AG04450 (cell line): ENCODE measurements at regions not wholly inside any gene's neighbourhood (a gene's known extent, or its start where the extent isn't known, plus 50 kb on each side); places are given as distances from the start of the nearest gene placed in this dataset.

ENCODE experiments used
- CTCF ChIA-PET: fragments of 300-600, 350-600 bp; formaldehyde crosslinking; extraction: SDS; loops from one replicate; lab custom pipeline; 2022; ENCODE audit warnings: antibody characterized with exemption, inconsistent platforms; lab: Charles Lee
- POLR2A ChIA-PET: fragments of 350-600 bp; formaldehyde crosslinking; extraction: SDS; loops from one replicate; lab custom pipeline; 2021; ENCODE audit warnings: antibody characterized with exemption, inconsistent platforms; lab: Yijun Ruan, JAX
- DNase-seq: peaks from one replicate; pipeline ENCODE4 v3.0.0-alpha.2; 2011; ENCODE audit warnings: low read depth, low spot score
- H3K27ac ChIP-seq: one replicate; pipeline ENCODE4 v1.5.1; 2012; ENCODE audit warnings: low read depth, low read length, control low read depth
- H3K27me3 ChIP-seq: one replicate; pipeline ENCODE4 v1.6.0; 2012; ENCODE audit warnings: low read length; ENCODE audit not compliant: control insufficient read depth, insufficient read depth
- H3K4me3 ChIP-seq: 2 replicates; pipeline ENCODE4 v1.5.1; 2011; ENCODE audit warnings: mild to moderate bottlenecking, low read depth, low read length, control low read depth
- H3K9me3 ChIP-seq: 2 replicates; pipeline ENCODE4 v1.5.1; 2012; ENCODE audit warnings: low read length; ENCODE audit not compliant: control insufficient read depth, insufficient read depth
- CTCF ChIP-seq: IDR thresholded peaks from 2 replicates; pipeline ENCODE4 v1.5.1; 2011; ENCODE audit warnings: low read depth, low read length, control low read depth, inconsistent platforms

GRCh38 chrX:40501164-40501855 is 79.5 kb upstream of the ATP6AP2 start:
- Histone ChIP-seq H3K4me3 (no peak overlapping the region), H3K27ac (no peak overlapping the region), H3K9me3 (no peaks in the 10 kb centered on the region), H3K27me3 (peaks cover 4% of the 10 kb centered on the region)
- TF ChIP-seq CTCF, result no peak
- CTCF ChIA-PET, result interaction anchor here (0.5 kb wide), 1 partner anchor 43 kb away, joined by 3 read pairs; no protein-coding TSS in a partner anchor
- POLR2A ChIA-PET, result no interaction called here
- no peak for DNase-seq

DNA sequence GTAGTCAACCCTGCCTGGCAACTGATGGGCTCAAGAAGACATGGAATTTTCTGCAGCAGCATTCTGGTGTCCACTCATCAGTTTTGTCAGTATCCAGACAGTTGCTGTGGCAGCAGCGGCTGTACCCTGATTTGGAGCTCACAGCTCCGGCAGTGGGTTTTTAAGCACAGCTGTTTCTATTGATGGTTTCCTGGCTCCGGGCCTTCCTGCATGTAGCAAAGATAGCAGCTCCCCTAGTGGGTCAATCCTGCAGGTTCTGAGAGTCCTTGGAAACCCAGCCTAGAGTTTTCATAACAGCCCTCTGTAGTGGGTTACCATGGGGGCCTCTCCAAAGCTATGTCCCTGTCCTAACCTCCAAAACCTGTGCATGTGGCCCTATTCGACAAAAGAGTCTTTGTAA is 84.0 kb upstream of the ATP6AP2 start:
- Histone ChIP-seq H3K27me3 (peaks cover 4% of the 10 kb centered on the region), H3K4me3 (no peak overlapping the region), H3K9me3 (peaks cover 3% of the 10 kb centered on the region; the same call in 1 of the 2 replicates), H3K27ac (no peak overlapping the region)
- peak; percentile 16 for DNase-seq
- ChIA-PET CTCF (interaction anchor here (0.6 to 1.0 kb wide), 3 partner anchors 9 to 47 kb away, joined by 3 to 4 read pairs (median 3); no protein-coding TSS in a partner anchor), POLR2A (no interaction called here)
- TF ChIP-seq CTCF, result peak; percentile 57

- no peak for DNase-seq
- H3K4me3 ChIP-seq, result no peak overlapping the region
- POLR2A ChIA-PET, result no interaction called here
- CTCF ChIA-PET, result no interaction called here
- peaks cover 3% of the 10 kb centered on the region; the same call in 1 of the 2 replicates for H3K9me3 ChIP-seq
- no peak overlapping the region for H3K27ac ChIP-seq
- H3K27me3 ChIP-seq, result peaks cover 4% of the 10 kb centered on the region
- TF ChIP-seq CTCF, result no peak
Measured at GRCh38 chrX:40495659-40496058, 85.1 kb upstream of the ATP6AP2 start.

GRCh38 chrX:40494005-40494404 is 86.8 kb upstream of the ATP6AP2 start:
- ChIA-PET CTCF (no interaction called here), POLR2A (no interaction called here)
- no peak for TF ChIP-seq CTCF

GRCh38 chrX:40488296-40488695 is 92.5 kb upstream of the ATP6AP2 start:
- Histone ChIP-seq H3K4me3 (no peak overlapping the region), H3K27ac (no peak overlapping the region), H3K9me3 (no peaks in the 10 kb centered on the region), H3K27me3 (no peaks in the 10 kb centered on the region)
- ChIA-PET POLR2A (no interaction called here), CTCF (no interaction called here)
- TF ChIP-seq CTCF, result no peak
- no peak for DNase-seq

More at GRCh38 chrX:40494005-40494404, 86.8 kb upstream of the ATP6AP2 start:
- DNase-seq, result no peak
- H3K27me3 ChIP-seq, result peaks cover 2% of the 10 kb centered on the region
- H3K9me3 ChIP-seq, result peaks cover 3% of the 10 kb centered on the region; the same call in 1 of the 2 replicates
- no peak overlapping the region for H3K27ac ChIP-seq
- H3K4me3 ChIP-seq, result no peak overlapping the region
